ENCODE measurements at regions not wholly inside any gene's neighbourhood (a gene's known extent, or its start where the extent isn't known, plus 50 kb on each side); places are given as distances from the start of the nearest gene placed in this dataset.
"Not testable (repeated sequence)": the region's sequence is repeated elsewhere in the genome, so short reads cannot be mapped to it uniquely, and the experiment has no call there.

DNA sequence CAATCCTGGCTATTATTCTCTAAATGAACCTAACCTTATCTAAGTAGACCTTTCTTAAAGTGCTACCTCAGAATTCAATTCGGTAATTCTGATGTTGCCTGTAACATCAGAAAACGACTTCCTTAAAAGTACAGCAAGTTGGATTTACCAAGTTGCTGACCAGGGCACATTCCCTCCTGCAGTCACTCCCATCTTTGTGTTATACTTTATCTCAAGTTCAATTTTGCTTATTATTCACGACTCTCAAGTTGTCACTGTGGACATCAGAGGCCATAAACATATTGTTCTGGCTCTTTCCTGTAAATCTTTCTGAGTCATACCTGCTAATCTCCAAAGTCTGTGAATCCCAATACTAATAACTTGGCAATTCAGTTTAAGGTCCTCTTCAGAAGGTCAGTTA, 64.6 kb upstream of the ZSCAN2 start:
- H3K4me3 Mint-ChIP-seq; POLR2A ChIA-PET; H3K27me3 Mint-ChIP-seq; H3K27ac Mint-ChIP-seq; H3K9me3 Mint-ChIP-seq; CTCF ChIA-PET; DNase-seq; H3K36me3 Mint-ChIP-seq (ENCODE audit: low read depth): not testable (repeated sequence)
- H3K4me1 Mint-ChIP-seq = peaks cover 24% of the 10 kb centered on the region

DNA sequence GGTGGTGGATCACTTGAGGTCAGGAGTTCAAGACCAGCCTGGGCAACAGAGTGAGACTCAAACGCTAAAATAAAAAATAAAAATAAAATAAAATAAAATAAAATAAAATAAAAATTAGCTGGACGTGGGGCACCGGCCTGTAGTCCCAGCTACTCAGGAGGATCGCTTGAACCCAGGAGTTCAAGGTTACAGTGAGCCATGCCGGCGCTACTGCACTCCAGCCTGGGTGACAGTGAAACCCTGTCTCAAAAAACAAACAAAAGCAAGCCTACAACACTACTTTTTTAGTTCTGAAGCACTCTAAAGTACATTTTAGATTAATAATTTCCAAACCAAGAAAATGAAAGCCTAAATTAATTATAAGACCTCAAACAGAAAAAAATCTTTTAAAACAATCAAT, 56.2 kb upstream of the ZSCAN2 start:
- CTCF ChIA-PET, DNase-seq, H3K27me3 Mint-ChIP-seq, H3K9me3 Mint-ChIP-seq, H3K27ac Mint-ChIP-seq, H3K4me3 Mint-ChIP-seq, POLR2A ChIA-PET: not testable (repeated sequence)
- Mint-ChIP-seq H3K36me3 (ENCODE audit: low read depth) (peaks cover 22% of the 10 kb centered on the region), H3K4me1 (peaks cover 26% of the 10 kb centered on the region)

DNA sequence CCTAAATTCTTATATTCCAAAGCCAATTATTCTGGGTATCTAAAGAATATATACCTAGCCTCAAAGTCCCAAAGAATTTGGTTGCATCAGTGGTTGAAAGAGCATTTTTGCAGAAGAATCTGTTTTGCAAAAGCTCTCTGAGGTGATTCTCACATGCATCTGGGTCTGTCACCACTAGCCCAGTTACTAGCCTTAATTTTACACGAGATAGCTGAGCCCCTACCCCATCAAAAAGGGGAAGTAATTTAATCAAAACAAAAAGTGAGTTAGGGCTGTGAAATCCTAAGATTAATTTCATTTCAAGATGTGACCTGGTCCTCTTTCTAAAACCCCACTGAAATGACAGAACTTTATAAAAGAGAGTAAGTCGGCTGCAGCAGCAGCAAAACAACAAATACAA, 53.7 kb upstream of the ZSCAN2 start:
- CTCF ChIA-PET = interaction anchor here (0.7 kb wide), 1 partner anchor 16 kb away, joined by 3 read pairs; no protein-coding TSS in a partner anchor
- H3K27ac Mint-ChIP-seq, H3K9me3 Mint-ChIP-seq, H3K27me3 Mint-ChIP-seq, DNase-seq, POLR2A ChIA-PET, H3K4me3 Mint-ChIP-seq: not testable (repeated sequence)
- H3K4me1 Mint-ChIP-seq = peaks cover 19% of the 10 kb centered on the region
- H3K36me3 Mint-ChIP-seq (ENCODE audit: low read depth) = peaks cover 15% of the 10 kb centered on the region

DNA sequence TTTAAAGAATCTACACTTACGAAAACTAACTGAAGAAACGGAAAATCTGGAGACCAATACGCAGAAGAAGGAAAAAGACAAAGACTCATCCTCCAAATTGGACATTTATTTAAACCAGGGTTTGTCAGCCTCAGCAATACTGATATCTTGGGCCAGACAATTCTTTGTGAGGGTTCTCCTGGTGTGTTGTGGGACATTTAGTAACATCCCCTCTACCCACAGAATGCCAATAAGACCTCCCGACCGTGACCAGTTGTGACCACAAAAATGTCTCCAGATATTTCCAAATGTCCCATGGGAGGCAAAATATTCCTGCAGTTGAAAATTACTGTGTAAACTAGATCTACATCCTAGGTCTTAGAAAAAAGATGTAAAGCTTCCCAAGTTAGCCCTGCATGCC, 50.3 kb upstream of the ZSCAN2 start:
- H3K27me3 Mint-ChIP-seq, POLR2A ChIA-PET, DNase-seq, H3K27ac Mint-ChIP-seq, H3K9me3 Mint-ChIP-seq, CTCF ChIA-PET, H3K4me3 Mint-ChIP-seq: not testable (repeated sequence)
- Mint-ChIP-seq H3K4me1 (peaks cover 20% of the 10 kb centered on the region), H3K36me3 (ENCODE audit: low read depth) (peaks cover 20% of the 10 kb centered on the region)
